HK-2 (cell line): ENCODE measurements at regions not wholly inside any gene's neighbourhood (a gene's known extent, or its start where the extent isn't known, plus 50 kb on each side); places are given as distances from the start of the nearest gene placed in this dataset.
"Not testable (repeated sequence)": the region's sequence is repeated elsewhere in the genome, so short reads cannot be mapped to it uniquely, and the experiment has no call there.

ENCODE experiments used
- DNase-seq: peaks from one replicate; pipeline ENCODE4 v3.0.0-alpha.2; 2018; ENCODE audit not compliant: unreplicated experiment

- no peak for DNase-seq
These were observed 597.4 kb upstream of the CDH5 start for GRCh38 chr16:65769055-65769465.

DNA sequence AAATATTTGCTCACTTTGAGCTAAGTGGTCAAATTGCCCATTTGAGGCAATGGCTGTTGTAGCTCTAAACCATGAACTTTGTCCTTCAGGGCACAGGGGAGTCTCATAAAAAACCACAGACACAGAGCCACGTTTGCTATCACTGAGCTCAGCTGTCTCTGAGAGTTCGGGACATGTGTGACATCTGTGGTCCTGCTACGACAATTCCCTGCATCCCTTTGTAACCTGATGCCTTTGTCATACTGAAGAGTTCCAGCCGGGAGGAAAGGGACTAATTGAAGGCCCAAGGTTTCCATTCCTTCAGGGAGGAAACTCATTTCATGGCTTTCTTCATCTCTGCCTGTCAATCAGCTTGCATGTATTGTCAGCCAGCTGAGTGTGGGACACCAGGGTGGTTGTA, 599.4 kb upstream of the CDH5 start:
- DNase-seq = no peak

GRCh38 chr16:65763640-65764305, 602.7 kb upstream of the CDH5 start:
- no peak for DNase-seq

- DNase-seq = no peak
These were observed 605.6 kb upstream of the CDH5 start for GRCh38 chr16:65760874-65761273.

- DNase-seq = no peak
These were observed 607.9 kb upstream of the CDH5 start for GRCh38 chr16:65758620-65759019.

DNA sequence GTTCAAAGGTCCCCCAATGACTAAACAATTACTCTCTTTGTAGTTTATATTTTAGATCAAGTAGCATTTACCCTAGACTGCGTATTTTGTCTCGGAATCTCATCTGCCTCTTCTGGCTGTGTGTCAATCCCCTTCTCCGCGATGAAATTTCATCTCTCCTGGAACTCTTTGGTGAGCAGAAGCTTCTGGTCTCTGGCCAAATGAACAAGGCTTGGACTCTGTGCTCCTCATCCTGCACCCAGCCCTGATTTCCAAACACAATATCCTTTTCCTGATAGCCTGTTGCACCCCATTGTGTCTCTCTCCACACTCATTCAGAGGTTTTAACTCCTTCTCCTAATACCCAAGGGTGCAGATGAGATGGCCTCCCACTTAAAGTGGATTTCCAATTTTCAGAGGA, 609.4 kb upstream of the CDH5 start:
- no peak for DNase-seq

DNA sequence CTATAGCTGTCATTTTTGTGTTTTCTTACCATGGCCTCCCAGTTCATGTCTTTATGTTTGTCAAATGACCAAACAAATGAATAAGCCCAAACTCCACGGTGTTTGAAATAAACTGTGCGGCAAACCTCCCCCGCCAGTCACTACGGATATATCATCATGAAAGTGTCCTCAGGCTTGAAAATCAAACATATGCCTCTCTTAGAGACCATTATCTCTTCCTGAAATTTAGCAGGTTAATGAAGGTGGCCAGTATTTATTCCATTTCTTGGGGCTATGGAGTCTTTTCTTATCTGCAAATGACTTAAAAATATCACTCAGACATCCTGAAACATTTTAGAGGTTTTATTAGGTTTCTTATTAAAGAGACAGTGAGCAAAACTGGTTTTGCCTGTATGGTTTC, 610.3 kb upstream of the CDH5 start:
- DNase-seq = no peak

DNA sequence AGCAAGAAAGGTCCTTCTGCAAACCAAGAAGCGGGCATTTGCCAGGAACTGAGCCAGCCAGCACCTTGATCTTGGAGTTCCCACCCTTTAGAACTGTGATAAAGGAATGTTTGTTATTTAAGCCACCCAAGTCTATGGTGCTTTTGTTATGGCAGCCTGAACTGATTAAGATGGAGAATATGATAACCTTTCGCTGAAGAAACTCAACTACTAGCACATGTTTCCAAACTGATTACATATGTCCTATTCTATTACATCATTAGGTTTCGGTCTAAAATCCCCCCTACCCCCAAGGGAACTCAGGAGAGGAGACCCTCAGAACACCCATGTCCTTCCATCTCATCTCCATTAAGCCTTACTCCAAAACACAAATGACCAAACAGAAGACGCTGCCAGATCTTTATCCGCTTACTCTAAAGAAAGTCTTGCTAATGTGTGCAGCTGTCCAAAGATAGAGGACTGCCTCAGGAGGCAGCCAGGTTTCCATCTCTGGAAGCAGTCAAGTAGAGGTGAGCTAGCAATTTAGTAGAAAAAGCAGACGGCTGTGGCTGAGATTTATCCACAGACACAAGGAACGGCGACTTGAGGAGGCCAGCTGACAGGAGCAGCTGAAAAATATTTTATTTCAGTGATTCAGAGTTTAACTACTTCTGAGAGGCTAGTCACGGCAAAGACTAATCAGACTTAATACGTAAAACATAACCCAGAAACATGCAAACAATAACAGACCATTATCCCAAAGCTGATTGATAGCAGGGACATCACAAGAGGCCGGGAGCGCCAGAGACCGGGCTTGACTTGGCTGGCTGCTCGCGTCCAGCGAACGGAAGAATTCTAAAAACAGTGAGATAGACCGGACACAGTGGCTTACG, 611.4 kb upstream of the CDH5 start:
- no peak for DNase-seq

- no peak for DNase-seq
These were observed 614.0 kb upstream of the CDH5 start for GRCh38 chr16:65752522-65752844.

GRCh38 chr16:65751622-65752521, 614.6 kb upstream of the CDH5 start:
- DNase-seq = no peak

GRCh38 chr16:65749506-65749905, 617.0 kb upstream of the CDH5 start:
- DNase-seq = no peak

DNA sequence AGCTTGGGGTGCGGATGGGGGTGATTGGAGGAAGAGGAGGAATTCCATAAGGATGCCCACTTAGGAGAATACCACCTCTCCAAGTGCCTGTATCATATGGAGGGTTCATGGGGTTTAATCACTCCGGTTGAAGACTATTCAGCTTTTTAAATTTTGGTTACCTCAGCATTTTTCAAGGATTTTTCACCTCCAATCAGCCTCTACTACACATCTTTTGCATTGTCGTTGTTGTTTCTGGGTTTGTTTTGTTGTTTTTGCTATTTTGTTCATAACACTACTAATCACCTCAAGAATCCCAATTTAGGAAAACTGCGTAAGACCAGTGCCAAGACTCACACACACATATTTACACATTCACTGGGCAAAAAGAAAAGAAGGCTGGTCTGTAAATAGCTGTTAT, 619.5 kb upstream of the CDH5 start:
- DNase-seq = no peak

GRCh38 chr16:65745201-65745708, 621.2 kb upstream of the CDH5 start:
- no peak for DNase-seq

DNA sequence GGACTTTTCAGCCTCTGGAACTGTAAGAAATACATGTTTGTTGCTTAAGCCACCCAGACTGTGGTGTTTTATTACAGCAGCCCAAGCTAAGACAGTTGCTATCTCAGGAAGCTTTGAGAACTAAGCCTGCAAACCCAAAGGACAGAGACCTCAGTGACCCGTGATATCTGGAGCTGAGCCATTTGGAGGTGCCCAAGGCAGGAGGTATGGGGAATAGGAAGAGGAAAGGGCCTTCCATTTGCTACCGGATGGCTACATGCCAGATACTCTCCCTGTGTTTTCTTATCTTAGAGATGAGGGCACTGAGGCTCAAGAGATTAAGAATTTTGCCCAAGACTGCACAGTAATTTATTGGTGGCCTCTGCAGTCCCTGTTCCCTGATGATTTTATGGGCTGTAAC, 622.1 kb upstream of the CDH5 start:
- DNase-seq = no peak

GRCh38 chr16:65743558-65743957, 621.7 kb upstream of the CDH11 start:
- no peak for DNase-seq

DNA sequence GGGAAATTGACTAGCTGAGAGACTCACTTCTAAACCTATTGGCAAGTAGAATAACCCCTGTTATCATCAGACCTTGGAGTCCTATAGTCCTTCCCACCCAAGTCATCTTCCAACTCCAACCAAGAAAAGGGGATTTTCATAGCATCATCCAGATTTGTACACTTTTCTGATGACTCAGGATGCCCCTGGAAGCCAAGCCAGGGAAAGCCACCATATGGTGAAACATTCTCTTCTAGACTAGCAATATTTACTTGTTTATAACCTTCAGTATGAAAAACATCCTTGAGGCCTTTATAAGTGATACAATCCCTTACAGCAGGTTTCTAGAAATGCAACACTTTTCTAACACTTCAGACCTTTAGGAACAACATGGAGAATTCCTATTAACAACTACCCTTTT, 618.8 kb upstream of the CDH11 start:
- no peak for DNase-seq

- no peak for DNase-seq
These were observed 617.7 kb upstream of the CDH11 start for GRCh38 chr16:65739518-65739917.

DNA sequence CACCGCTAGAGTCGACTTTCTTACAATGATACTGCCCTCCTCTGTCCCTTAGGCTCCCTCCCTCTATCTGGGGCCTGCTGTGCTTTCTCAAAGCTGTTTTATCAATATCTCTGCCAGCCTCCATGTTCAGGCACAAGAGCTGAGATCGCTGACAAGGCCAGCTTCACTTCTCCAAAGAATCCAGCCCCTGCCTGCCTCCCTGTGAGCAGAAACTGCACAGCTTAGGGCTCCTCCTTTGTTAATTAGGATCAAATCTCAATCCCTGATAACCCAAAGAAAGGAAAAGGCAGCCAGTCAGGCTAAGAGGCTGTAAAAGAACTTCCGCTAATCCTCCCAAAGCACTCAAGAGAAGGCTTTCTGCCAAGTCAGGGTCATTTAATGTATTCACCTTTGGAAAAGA, 616.0 kb upstream of the CDH11 start:
- no peak for DNase-seq

DNA sequence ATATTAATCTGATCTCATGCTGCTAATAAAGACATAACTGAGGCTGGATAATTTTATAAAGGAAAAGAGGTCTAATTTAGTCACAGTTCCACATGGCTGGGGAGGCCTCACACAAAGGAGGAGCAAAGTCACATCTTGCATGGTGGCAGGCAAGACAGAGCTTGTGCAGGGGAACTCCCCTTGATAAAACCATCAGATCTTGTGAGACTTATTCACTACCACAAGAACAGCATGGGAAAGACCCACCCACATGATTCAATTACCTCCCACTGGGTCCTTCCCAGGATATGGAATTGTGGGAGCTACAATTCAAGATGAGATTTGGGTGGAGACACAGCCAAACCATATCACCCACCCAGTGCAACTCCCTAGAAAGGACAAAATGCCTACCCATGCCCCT, 613.8 kb upstream of the CDH11 start:
- not testable (repeated sequence) for DNase-seq

GRCh38 chr16:65733721-65734120, 611.9 kb upstream of the CDH11 start:
- no peak for DNase-seq

- no peak for DNase-seq
These were observed 610.0 kb upstream of the CDH11 start for GRCh38 chr16:65731833-65732232.

DNA sequence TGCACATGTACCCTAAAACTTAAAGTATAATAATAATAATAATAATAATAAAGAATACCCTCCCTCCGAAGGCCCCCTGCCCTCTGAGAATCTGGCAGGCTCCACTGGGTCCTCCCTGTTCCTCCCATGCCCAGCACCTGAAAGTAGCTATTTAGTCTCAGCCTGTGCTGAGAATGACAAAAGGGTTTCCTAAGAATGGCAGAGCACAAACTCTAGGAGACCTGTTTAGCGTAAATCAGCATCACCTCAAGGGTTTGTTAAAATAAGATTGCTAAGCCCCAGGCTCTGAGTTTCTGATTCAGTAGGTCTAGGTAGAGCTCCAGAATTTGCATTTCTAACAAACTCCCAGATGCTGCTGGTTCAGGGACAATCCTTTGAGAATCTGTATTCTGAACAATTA, 606.8 kb upstream of the CDH11 start:
- DNase-seq = no peak
